ENCODE measurements at regions not wholly inside any gene's neighbourhood (a gene's known extent, or its start where the extent isn't known, plus 50 kb on each side); places are given as distances from the start of the nearest gene placed in this dataset.
A peak's percentile ranks its signal among the peaks of the same experiment; 100 is the strongest.

- no TSS peak for BruUV-seq (replicated peaks)
- TF ChIP-seq ZNF784 (CRISPR knock-in tag; IDR thresholded peaks at IDR 0.05; ENCODE audit: borderline replicate concordance) (no peak), STAG1 (CRISPR knock-in tag; IDR thresholded peaks at IDR 0.05) (0 out of 2 replicates have a peak, but pooled peaks have one; percentile 14), CTCF (CRISPR knock-in tag; IDR thresholded peaks at IDR 0.05) (peak; percentile 34; the same call in 1 of the 2 replicates)
- Histone ChIP-seq H3K4me3 (replicated peaks in 1 of 3; ENCODE audit: insufficient read depth in 1 of 3, low read depth in 2 of 3, low read length in 3 of 3) (no peak overlapping the region), H3K36me3 (replicated peaks in 1 of 2; ENCODE audit: control insufficient read depth in 1 of 2, insufficient read depth in 2 of 2, low read length in 2 of 2) (no peaks in the 10 kb centered on the region), H3K4me2 (ENCODE audit: low read depth, low read length) (no peak overlapping the region), H4K20me1 (ENCODE audit: insufficient read depth, low read length) (no peaks in the 10 kb centered on the region), H2AFZ (ENCODE audit: low read length) (no peak overlapping the region), H3K9ac (ENCODE audit: insufficient read depth, low read depth, low read length) (no peak overlapping the region), H3K27me3 (ENCODE audit: control insufficient read depth in 1 of 2, insufficient read depth in 2 of 2, low read length in 2 of 2) (no peaks in the 10 kb centered on the region), H3K4me1 (ENCODE audit: insufficient read depth, low read length) (no peaks in the 10 kb centered on the region), H3K9me3 (ENCODE audit: low read length) (peaks cover 6% of the 10 kb centered on the region; the same call in 1 of the 2 replicates), H3K27ac (ENCODE audit: extremely low read length, insufficient read depth, low read length) (no peak overlapping the region), H3K79me2 (ENCODE audit: insufficient read depth, low read length) (no peaks in the 10 kb centered on the region)
- ATAC-seq (peak; percentile 60; the same call in 2 of the 3 replicates), FAIRE-seq (no peak), DNase-seq (ENCODE audit: low spot score) (no peak)
- in situ Hi-C loops (cut with HindIII; ENCODE audit: extremely low pct_ligation_motif_present, low pct_unique_long_range_greater_than_20kb) (no loop called here), intact Hi-C loops (cut with micrococcal nuclease; ENCODE audit: unreplicated experiment) (no loop called here)
- WGBS (ENCODE audit: low lambda C conversion rate), result 0% methylated on average over 1 of the region's 1 CpG
- ChIA-PET POLR2A (no interaction called here), CTCF (ENCODE audit: low intra/inter-chr PET ratio, low total read pairs) (no interaction called here)
Measured at GRCh38 chr10:90658791-90659190, 199.0 kb downstream of the HTR7 start.

GRCh38 chr10:90665905-90666662 is 191.8 kb downstream of the HTR7 start:
- H3K27ac ChIP-seq (ENCODE audit: extremely low read length, insufficient read depth, low read length), result no peak overlapping the region
- no peaks in the 10 kb centered on the region for H3K79me2 ChIP-seq (ENCODE audit: insufficient read depth, low read length)
- H3K9me3 ChIP-seq (ENCODE audit: low read length), result no peaks in the 10 kb centered on the region
- no peaks in the 10 kb centered on the region; a peak in 1 of 5 replicates for H3K27me3 ChIP-seq (ENCODE audit: control insufficient read depth in 1 of 2, insufficient read depth in 2 of 2, low read length in 2 of 2)
- H4K20me1 ChIP-seq (ENCODE audit: insufficient read depth, low read length), result no peaks in the 10 kb centered on the region
- intact Hi-C loops (cut with micrococcal nuclease; ENCODE audit: unreplicated experiment), result no loop called here
- in situ Hi-C loops (cut with HindIII; ENCODE audit: extremely low pct_ligation_motif_present, low pct_unique_long_range_greater_than_20kb), result no loop called here
- POLR2A ChIA-PET, result no interaction called here
- WGBS (ENCODE audit: low lambda C conversion rate), result 18% methylated on average over 8 of the region's 8 CpGs
- no peak overlapping the region for H3K4me3 ChIP-seq (replicated peaks in 1 of 3; ENCODE audit: insufficient read depth in 1 of 3, low read depth in 2 of 3, low read length in 3 of 3)
- TF ChIP-seq THAP11 (CRISPR knock-in tag; IDR thresholded peaks at IDR 0.05), result no peak
- TF ChIP-seq TCF12 (IDR thresholded peaks at IDR 0.05), result no peak
- TF ChIP-seq TCF12 (CRISPR knock-in tag; IDR thresholded peaks at IDR 0.05), result no peak
- TF ChIP-seq ZNF766 (CRISPR knock-in tag; IDR thresholded peaks at IDR 0.05; ENCODE audit: borderline replicate concordance), result no peak
- TF ChIP-seq RELA (CRISPR knock-in tag; IDR thresholded peaks at IDR 0.05), result no peak
- no peak for TF ChIP-seq BORCS8-MEF2B (CRISPR knock-in tag; IDR thresholded peaks at IDR 0.05)
- no peak for TF ChIP-seq ZFX (CRISPR knock-in tag; IDR thresholded peaks at IDR 0.05; ENCODE audit: low read depth)
- no peak for TF ChIP-seq SPEN (CRISPR knock-in tag; IDR thresholded peaks at IDR 0.05; ENCODE audit: low read depth)
- no peak for TF ChIP-seq ZNF230 (CRISPR knock-in tag; IDR thresholded peaks at IDR 0.05)
- H3K9ac ChIP-seq (ENCODE audit: insufficient read depth, low read depth, low read length), result no peak overlapping the region
- CTCF ChIA-PET (ENCODE audit: low intra/inter-chr PET ratio, low total read pairs), result no interaction called here
- H3K36me3 ChIP-seq (replicated peaks in 1 of 2; ENCODE audit: control insufficient read depth in 1 of 2, insufficient read depth in 2 of 2, low read length in 2 of 2), result no peaks in the 10 kb centered on the region
- no TSS peak for BruUV-seq (replicated peaks)
- DNase-seq (ENCODE audit: low spot score) (no peak), FAIRE-seq (no peak), ATAC-seq (no peak)
- H2AFZ ChIP-seq (ENCODE audit: low read length), result no peak overlapping the region
- no peaks in the 10 kb centered on the region for H3K4me1 ChIP-seq (ENCODE audit: insufficient read depth, low read length)
- H3K4me2 ChIP-seq (ENCODE audit: low read depth, low read length), result no peak overlapping the region

Measured in HepG2 (cell line).